Vagina (tissue), 2 donors: ENCODE measurements at regions not wholly inside any gene's neighbourhood (a gene's known extent, or its start where the extent isn't known, plus 50 kb on each side); places are given as distances from the start of the nearest gene placed in this dataset.

ENCODE experiments used
- POLR2AphosphoS5 ChIP-seq, 2 donors: sonication (generic); formaldehyde crosslinking; IDR thresholded peaks; one replicate each; pipeline ENCODE4 v1.9.0; 2017; ENCODE audit warnings: antibody characterized with exemption in 2 of 2, mild to moderate bottlenecking in 2 of 2, low read depth in 1 of 2; ENCODE audit not compliant: insufficient read depth in 1 of 2
- TF ChIP-seq, protein P1 (sequence below), 3 experiments: fragments of 450-650 bp in 2 of 3; fragments of 200-600 bp in 1 of 3; sonication (generic) in 1 of 3; IDR thresholded peaks; one replicate each; pipeline ENCODE4 v1.5.1; 2017 to 2019; ENCODE audit warnings: antibody characterized with exemption in 3 of 3, mild to moderate bottlenecking in 2 of 3, moderate library complexity in 2 of 3

DNA sequence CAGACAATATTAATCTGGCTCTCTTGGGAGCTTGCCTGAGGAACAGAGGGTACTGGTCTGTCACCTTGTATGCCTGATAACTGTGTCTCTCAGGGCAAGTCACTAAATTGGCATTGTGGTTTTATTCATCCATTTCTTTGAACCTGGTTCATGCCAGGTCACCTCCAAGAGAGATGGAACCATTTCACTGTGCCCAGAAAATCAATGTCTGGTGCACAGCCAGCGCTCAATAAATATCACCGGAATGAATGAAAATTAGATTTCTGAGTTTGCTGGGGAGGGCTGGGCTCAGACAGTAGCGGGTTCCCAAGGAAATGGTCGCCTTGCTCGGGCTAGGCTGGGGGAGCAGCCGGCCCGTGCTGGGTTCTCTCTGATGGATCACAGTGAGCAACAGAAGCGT is 64.1 kb upstream of the BAIAP2L1 start:
- TF ChIP-seq, protein P1, sequence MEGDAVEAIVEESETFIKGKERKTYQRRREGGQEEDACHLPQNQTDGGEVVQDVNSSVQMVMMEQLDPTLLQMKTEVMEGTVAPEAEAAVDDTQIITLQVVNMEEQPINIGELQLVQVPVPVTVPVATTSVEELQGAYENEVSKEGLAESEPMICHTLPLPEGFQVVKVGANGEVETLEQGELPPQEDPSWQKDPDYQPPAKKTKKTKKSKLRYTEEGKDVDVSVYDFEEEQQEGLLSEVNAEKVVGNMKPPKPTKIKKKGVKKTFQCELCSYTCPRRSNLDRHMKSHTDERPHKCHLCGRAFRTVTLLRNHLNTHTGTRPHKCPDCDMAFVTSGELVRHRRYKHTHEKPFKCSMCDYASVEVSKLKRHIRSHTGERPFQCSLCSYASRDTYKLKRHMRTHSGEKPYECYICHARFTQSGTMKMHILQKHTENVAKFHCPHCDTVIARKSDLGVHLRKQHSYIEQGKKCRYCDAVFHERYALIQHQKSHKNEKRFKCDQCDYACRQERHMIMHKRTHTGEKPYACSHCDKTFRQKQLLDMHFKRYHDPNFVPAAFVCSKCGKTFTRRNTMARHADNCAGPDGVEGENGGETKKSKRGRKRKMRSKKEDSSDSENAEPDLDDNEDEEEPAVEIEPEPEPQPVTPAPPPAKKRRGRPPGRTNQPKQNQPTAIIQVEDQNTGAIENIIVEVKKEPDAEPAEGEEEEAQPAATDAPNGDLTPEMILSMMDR (IDR thresholded peaks at IDR 0.05) = no peak
- no peak for TF ChIP-seq POLR2AphosphoS5 (IDR thresholded peaks at IDR 0.05; ENCODE audit: insufficient read depth in 1 of 2, low read depth in 1 of 2)
